ENCODE measurements at regions not wholly inside any gene's neighbourhood (a gene's known extent, or its start where the extent isn't known, plus 50 kb on each side); places are given as distances from the start of the nearest gene placed in this dataset.

DNA sequence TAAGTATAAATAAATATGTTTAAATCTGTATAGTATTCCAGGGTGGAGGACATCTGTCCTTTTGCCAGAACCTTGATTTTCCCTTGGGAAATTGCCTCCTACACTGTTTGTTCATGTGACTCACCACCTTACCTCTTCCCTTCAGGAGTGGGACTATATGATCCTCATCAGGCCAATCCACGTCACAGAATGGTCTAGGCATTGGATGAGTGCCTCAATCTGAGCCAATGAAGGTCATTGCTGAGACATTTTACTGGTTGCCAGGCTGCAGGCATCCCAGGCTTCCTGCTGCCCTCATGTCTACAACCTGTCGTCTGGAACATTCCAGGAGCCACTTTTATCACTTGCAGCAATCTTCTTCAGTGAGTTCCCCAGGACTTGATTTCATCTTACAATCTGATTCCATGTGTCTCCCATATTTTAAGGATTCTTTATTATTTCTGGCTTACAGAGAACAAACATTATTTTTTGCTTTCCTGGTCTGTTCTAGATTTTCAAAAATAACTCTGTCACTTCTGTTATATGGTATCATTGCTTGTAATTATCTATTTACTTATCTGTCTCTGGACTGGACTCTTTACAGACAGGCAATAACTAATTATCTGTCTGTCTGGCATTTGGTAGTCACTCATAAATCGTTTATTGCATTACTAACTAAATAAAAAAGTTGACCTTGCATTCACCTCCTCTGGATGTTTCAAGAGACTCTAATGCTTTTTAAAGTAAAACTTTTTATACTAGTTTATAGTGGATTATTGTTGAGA, 107.3 kb upstream of the APC start:
- WGBS = 74% methylated on average over 3 of the region's 3 CpGs
- Histone ChIP-seq H3K4me1 (peaks cover 0 to 4% (median 0%) of the 10 kb centered on the region in 4 donors), H3K36me3 (no peaks in the 10 kb centered on the region), H3K4me3 (no peak overlapping the region), H3K9me3 (no peaks in the 10 kb centered on the region), H3K27ac (replicated peaks in 1 of 4) (no peak overlapping the region), H3K27me3 (no peaks in the 10 kb centered on the region)
- DNase-seq (ENCODE audit: extremely low spot score) = no peak
- TF ChIP-seq POLR2AphosphoS5 (IDR thresholded peaks at IDR 0.05) = no peak
- TF ChIP-seq EP300 (IDR thresholded peaks at IDR 0.05) = no peak
- no peak for TF ChIP-seq POLR2A (IDR thresholded peaks at IDR 0.05; ENCODE audit: low read depth)
- TF ChIP-seq, protein P1, sequence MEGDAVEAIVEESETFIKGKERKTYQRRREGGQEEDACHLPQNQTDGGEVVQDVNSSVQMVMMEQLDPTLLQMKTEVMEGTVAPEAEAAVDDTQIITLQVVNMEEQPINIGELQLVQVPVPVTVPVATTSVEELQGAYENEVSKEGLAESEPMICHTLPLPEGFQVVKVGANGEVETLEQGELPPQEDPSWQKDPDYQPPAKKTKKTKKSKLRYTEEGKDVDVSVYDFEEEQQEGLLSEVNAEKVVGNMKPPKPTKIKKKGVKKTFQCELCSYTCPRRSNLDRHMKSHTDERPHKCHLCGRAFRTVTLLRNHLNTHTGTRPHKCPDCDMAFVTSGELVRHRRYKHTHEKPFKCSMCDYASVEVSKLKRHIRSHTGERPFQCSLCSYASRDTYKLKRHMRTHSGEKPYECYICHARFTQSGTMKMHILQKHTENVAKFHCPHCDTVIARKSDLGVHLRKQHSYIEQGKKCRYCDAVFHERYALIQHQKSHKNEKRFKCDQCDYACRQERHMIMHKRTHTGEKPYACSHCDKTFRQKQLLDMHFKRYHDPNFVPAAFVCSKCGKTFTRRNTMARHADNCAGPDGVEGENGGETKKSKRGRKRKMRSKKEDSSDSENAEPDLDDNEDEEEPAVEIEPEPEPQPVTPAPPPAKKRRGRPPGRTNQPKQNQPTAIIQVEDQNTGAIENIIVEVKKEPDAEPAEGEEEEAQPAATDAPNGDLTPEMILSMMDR (IDR thresholded peaks at IDR 0.05) = no peak
- intact Hi-C loops (cut with DNase I) = no loop called here

DNA sequence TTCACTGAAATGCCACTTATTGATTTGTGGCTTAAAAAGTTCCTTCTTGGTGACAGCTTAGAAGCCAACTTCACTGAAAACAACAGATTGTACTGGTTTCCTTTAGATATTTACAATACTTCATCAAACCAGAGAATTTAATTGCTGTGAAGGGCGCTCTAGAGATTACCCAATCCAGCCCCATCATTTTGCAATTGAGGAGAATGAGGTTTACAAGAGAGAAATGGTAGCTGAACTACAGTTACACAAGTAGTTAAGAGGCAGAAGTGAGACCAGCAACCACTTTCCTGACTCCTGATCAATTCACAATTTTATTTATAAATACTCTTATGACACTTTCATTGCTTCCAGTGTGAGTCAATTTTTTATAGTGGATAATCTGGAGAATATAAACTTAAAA, 103.5 kb upstream of the APC start:
- TF ChIP-seq POLR2AphosphoS5 (IDR thresholded peaks at IDR 0.05) (no peak), EP300 (IDR thresholded peaks at IDR 0.05) (no peak), POLR2A (IDR thresholded peaks at IDR 0.05; ENCODE audit: low read depth) (no peak)
- TF ChIP-seq, protein P1 (IDR thresholded peaks at IDR 0.05) = no peak
- DNase-seq (ENCODE audit: extremely low spot score) = no peak
- intact Hi-C loops (cut with DNase I) = no loop called here
- Histone ChIP-seq H3K4me1 (peaks cover 8 to 17% (median 16%) of the 10 kb centered on the region in 4 donors), H3K36me3 (no peaks in the 10 kb centered on the region), H3K27ac (replicated peaks in 1 of 4) (no peak overlapping the region), H3K9me3 (no peaks in the 10 kb centered on the region), H3K4me3 (no peak overlapping the region), H3K27me3 (no peaks in the 10 kb centered on the region)
- 87% methylated on average over 1 of the region's 1 CpG for WGBS

DNA sequence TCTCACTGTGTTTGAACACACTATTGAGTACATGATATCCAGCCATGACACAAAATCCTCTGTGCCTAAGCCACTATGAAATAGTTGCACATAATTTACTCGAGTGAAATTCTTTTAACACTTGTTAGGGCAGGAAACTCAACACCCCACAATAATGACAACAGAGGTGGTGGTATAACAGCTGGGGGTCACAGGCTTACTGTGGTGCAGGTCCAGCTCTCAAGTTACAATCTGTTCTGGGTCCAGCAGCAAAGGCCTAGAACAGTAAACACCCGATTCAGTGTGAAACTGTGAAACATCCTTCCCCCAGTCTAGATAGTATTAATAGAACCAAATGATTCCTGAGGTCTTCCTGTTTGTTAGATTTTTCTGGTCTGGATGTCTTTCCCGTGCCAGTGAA, 102.9 kb upstream of the APC start:
- WGBS = 81% methylated on average over 3 of the region's 3 CpGs
- DNase-seq (ENCODE audit: extremely low spot score) = no peak
- no peaks in the 10 kb centered on the region for H3K36me3 ChIP-seq
- H3K27ac ChIP-seq (replicated peaks in 1 of 4) = no peak overlapping the region
- peaks cover 8 to 17% (median 16%) of the 10 kb centered on the region in 4 donors for H3K4me1 ChIP-seq
- intact Hi-C loops (cut with DNase I) = no loop called here
- no peak overlapping the region for H3K4me3 ChIP-seq
- TF ChIP-seq POLR2AphosphoS5 (IDR thresholded peaks at IDR 0.05) = no peak
- H3K27me3 ChIP-seq = no peaks in the 10 kb centered on the region
- H3K9me3 ChIP-seq = no peaks in the 10 kb centered on the region

DNA sequence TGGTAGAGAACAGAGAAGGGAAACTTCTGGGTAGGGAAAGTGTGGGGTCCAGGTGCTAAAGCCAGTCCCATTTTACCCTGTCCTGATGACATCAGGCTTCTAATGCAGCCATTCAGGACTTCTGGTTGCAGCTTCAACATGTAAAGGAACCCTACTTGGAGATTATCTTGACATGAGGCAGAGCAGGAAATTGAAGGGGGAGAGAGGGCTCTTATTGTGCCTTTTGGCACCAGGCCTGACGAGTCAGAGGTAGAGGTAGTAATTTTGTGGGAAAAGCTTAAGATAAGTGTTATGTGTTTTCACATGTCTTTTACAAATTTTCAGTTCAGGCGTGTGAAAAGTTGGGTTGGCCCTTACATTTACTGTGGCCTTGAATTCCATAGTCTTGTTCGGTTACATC, 102.4 kb upstream of the APC start:
- no peaks in the 10 kb centered on the region for H3K27me3 ChIP-seq
- WGBS = 88% methylated on average over 3 of the region's 3 CpGs
- H3K4me1 ChIP-seq = peaks cover 8 to 17% (median 16%) of the 10 kb centered on the region in 4 donors
- no peak for DNase-seq (ENCODE audit: extremely low spot score)
- H3K9me3 ChIP-seq = no peaks in the 10 kb centered on the region
- TF ChIP-seq, protein P1 (IDR thresholded peaks at IDR 0.05) = no peak
- TF ChIP-seq POLR2A (IDR thresholded peaks at IDR 0.05; ENCODE audit: low read depth) = no peak
- no peak for TF ChIP-seq EP300 (IDR thresholded peaks at IDR 0.05)
- TF ChIP-seq POLR2AphosphoS5 (IDR thresholded peaks at IDR 0.05) = no peak
- no peak overlapping the region for H3K4me3 ChIP-seq
- no peak overlapping the region for H3K27ac ChIP-seq (replicated peaks in 1 of 4)
- H3K36me3 ChIP-seq = no peaks in the 10 kb centered on the region
- intact Hi-C loops (cut with DNase I) = no loop called here

DNA sequence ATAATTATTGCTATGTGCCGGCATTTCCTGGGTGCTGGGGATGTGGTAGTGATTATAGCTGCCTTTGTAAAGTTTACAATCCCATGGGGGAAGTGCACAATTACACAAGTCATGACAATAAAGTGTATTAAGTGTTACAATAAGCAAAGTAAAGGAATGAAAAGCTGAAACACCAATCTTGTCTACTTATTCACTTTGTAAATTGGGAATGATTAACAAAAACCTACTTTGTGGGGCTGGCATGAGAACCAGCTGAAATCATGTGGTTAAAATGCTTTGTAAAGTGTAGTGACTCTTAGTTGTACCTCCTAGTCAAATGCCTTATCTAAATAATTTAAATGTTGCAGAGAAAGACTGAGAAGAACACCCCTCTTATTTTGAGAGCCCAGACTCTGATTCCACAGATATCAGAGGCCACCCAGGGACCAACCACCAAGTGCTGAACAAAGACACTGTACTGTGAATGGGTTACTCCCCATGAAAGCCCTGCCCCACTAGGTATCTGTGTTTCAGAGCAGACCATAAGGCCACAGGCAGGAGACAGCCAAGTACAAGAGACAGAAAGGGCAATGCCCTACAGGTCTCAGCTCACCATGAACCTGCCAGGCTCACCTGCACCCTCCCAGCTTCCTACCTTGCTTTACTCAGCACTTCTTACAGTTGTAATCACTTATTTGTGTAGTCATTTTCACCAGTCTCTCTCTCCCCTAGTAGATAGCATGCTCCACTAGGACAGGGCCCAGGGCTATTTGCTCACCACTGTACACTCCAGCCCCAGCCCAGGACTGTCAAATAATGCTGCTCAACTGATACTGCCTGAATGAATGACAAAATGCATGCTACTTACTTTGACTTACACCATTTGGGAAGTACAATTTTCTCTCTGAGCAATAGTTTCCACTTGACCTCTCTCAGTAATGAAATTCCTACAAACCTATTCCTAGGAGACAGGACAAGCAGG, 101.6 kb upstream of the APC start:
- TF ChIP-seq POLR2A (IDR thresholded peaks at IDR 0.05; ENCODE audit: low read depth) (no peak), POLR2AphosphoS5 (IDR thresholded peaks at IDR 0.05) (no peak), EP300 (IDR thresholded peaks at IDR 0.05) (no peak)
- TF ChIP-seq, protein P1 (IDR thresholded peaks at IDR 0.05) = no peak
- Histone ChIP-seq H3K27ac (replicated peaks in 1 of 4) (no peak overlapping the region), H3K9me3 (no peaks in the 10 kb centered on the region), H3K27me3 (no peaks in the 10 kb centered on the region), H3K36me3 (no peaks in the 10 kb centered on the region), H3K4me3 (no peak overlapping the region), H3K4me1 (peaks cover 8 to 17% (median 16%) of the 10 kb centered on the region in 4 donors)
- DNase-seq (ENCODE audit: extremely low spot score) = no peak
- intact Hi-C loops (cut with DNase I) = no loop called here
- 81% methylated on average over 1 of the region's 1 CpG for WGBS
